Bronchial epithelial cell (primary cell): ENCODE measurements at regions not wholly inside any gene's neighbourhood (a gene's known extent, or its start where the extent isn't known, plus 50 kb on each side); places are given as distances from the start of the nearest gene placed in this dataset.

Experiments
- DNase-seq: peaks from one replicate; pipeline ENCODE4 v3.0.0-alpha.2; 2010; ENCODE audit warnings: low read depth
- FAIRE-seq: peaks from 2 replicates; lab custom pipeline; 2011; peaks lifted over from hg19 to GRCh38; lab: Jason Lieb, UNC
- H3K27me3 ChIP-seq: 2 replicates; pipeline ENCODE4 v1.5.1; 2011; ENCODE audit warnings: low read length; ENCODE audit not compliant: control insufficient read depth, insufficient read depth
- H3K36me3 ChIP-seq: 2 replicates; pipeline ENCODE4 v1.5.1; 2011; ENCODE audit warnings: low read length; ENCODE audit not compliant: control insufficient read depth, insufficient read depth
- H3K4me3 ChIP-seq: 2 replicates; pipeline ENCODE4 v1.5.1; 2011; ENCODE audit warnings: mild to moderate bottlenecking, low read depth, low read length, control low read depth
- TF ChIP-seq, protein P1 (sequence below): IDR thresholded peaks from 2 replicates; pipeline ENCODE4 v1.5.1; 2011; ENCODE audit warnings: mild to moderate bottlenecking, moderate library complexity, low read length, control low read depth, inconsistent platforms; ENCODE audit not compliant: insufficient read depth, severe bottlenecking

GRCh38 chrX:45306794-45307193 lies 106.1 kb upstream of the DIPK2B start:
- H3K36me3 ChIP-seq, result no peaks in the 10 kb centered on the region
- no peaks in the 10 kb centered on the region for H3K27me3 ChIP-seq
- FAIRE-seq, result no peak
- no peak for DNase-seq
- TF ChIP-seq, protein P1, sequence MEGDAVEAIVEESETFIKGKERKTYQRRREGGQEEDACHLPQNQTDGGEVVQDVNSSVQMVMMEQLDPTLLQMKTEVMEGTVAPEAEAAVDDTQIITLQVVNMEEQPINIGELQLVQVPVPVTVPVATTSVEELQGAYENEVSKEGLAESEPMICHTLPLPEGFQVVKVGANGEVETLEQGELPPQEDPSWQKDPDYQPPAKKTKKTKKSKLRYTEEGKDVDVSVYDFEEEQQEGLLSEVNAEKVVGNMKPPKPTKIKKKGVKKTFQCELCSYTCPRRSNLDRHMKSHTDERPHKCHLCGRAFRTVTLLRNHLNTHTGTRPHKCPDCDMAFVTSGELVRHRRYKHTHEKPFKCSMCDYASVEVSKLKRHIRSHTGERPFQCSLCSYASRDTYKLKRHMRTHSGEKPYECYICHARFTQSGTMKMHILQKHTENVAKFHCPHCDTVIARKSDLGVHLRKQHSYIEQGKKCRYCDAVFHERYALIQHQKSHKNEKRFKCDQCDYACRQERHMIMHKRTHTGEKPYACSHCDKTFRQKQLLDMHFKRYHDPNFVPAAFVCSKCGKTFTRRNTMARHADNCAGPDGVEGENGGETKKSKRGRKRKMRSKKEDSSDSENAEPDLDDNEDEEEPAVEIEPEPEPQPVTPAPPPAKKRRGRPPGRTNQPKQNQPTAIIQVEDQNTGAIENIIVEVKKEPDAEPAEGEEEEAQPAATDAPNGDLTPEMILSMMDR, result no peak
- no peak overlapping the region for H3K4me3 ChIP-seq

- no peaks in the 10 kb centered on the region for H3K27me3 ChIP-seq
- peak; percentile 40 for FAIRE-seq
Measured at GRCh38 chrX:45300638-45301037, 100.0 kb upstream of the DIPK2B start.

GRCh38 chrX:45295259-45295986 lies 94.7 kb upstream of the DIPK2B start:
- Histone ChIP-seq H3K36me3 (no peaks in the 10 kb centered on the region), H3K27me3 (no peaks in the 10 kb centered on the region), H3K4me3 (no peak overlapping the region)
- TF ChIP-seq, protein P1, result no peak
- peak; percentile 52 for DNase-seq
- FAIRE-seq, result no peak

More at GRCh38 chrX:45300638-45301037, 100.0 kb upstream of the DIPK2B start:
- no peaks in the 10 kb centered on the region for H3K36me3 ChIP-seq
- no peak overlapping the region for H3K4me3 ChIP-seq
- no peak for DNase-seq
- TF ChIP-seq, protein P1, result no peak

GRCh38 chrX:45274576-45274975 lies 73.9 kb upstream of the DIPK2B start:
- H3K36me3 ChIP-seq, result no peaks in the 10 kb centered on the region
- H3K4me3 ChIP-seq, result no peak overlapping the region
- DNase-seq (no peak), FAIRE-seq (no peak)
- TF ChIP-seq, protein P1, result no peak
- no peaks in the 10 kb centered on the region for H3K27me3 ChIP-seq

DNA sequence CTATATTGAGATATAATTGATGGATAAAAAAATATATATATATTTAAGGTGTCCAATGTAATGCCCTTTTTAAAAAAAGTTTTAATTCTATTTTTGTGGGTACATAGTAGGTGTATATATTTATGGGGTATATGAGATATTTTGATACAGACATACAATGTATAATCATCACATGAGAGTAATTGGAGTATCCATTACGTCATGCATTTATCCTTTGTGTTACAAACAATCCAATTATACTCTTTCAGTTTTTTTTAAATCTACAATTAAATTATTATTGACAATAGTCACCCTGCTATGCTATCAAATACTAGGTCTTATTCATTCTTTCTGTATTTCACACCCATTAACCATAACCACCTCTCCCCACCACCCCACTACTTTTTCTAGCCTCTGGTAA lies 66.3 kb upstream of the DIPK2B start:
- TF ChIP-seq, protein P1, result no peak
- FAIRE-seq (no peak), DNase-seq (no peak)
- Histone ChIP-seq H3K36me3 (no peaks in the 10 kb centered on the region), H3K27me3 (no peaks in the 10 kb centered on the region), H3K4me3 (no peak overlapping the region)

- Histone ChIP-seq H3K36me3 (no peaks in the 10 kb centered on the region), H3K27me3 (no peaks in the 10 kb centered on the region), H3K4me3 (no peak overlapping the region)
- DNase-seq (peak; percentile 3), FAIRE-seq (no peak)
- TF ChIP-seq, protein P1, result no peak
Measured at GRCh38 chrX:45266456-45266855, 65.8 kb upstream of the DIPK2B start.
